ENCODE measurements at regions not wholly inside any gene's neighbourhood (a gene's known extent, or its start where the extent isn't known, plus 50 kb on each side); places are given as distances from the start of the nearest gene placed in this dataset.
"Not testable (repeated sequence)": the region's sequence is repeated elsewhere in the genome, so short reads cannot be mapped to it uniquely, and the experiment has no call there.

- peaks cover 5% of the 10 kb centered on the region for H3K4me1 ChIP-seq (ENCODE audit: control insufficient read depth, insufficient read depth, low read length)
- intact Hi-C loops (cut with DNase I), result loop anchor here (5.0 to 10.0 kb wide), 6 partner anchors 77 to 220 kb away; no protein-coding TSS in a partner anchor
- DNase-seq, result no peak
Observed at GRCh38 chr15:92805080-92805690, 94.9 kb upstream of the CHD2 start.

GRCh38 chr15:92806171-92806570, 94.0 kb upstream of the CHD2 start:
- H3K4me3 ChIP-seq (ENCODE audit: low read length); H3K9me3 ChIP-seq (ENCODE audit: control insufficient read depth, low read length); DNase-seq; ATAC-seq; H3K27ac ChIP-seq (ENCODE audit: low read length); H3K27me3 ChIP-seq (ENCODE audit: control insufficient read depth, insufficient read depth); H3K4me1 ChIP-seq (ENCODE audit: control insufficient read depth, insufficient read depth, low read length): not testable (repeated sequence)
- intact Hi-C loops (cut with DNase I), result loop anchor here (5.0 to 10.0 kb wide), 6 partner anchors 76 to 219 kb away; no protein-coding TSS in a partner anchor
- 97% methylated on average over 11 of the region's 11 CpGs for WGBS

More at GRCh38 chr15:92805080-92805690, 94.9 kb upstream of the CHD2 start:
- WGBS, result 95% methylated on average over 10 of the region's 10 CpGs
- H3K9me3 ChIP-seq (ENCODE audit: control insufficient read depth, low read length), result no peaks in the 10 kb centered on the region
- no peak overlapping the region for H3K4me3 ChIP-seq (ENCODE audit: low read length)
- no peak for ATAC-seq
- H3K27ac ChIP-seq (ENCODE audit: low read length), result no peak overlapping the region
- no peaks in the 10 kb centered on the region for H3K27me3 ChIP-seq (ENCODE audit: control insufficient read depth, insufficient read depth)

DNA sequence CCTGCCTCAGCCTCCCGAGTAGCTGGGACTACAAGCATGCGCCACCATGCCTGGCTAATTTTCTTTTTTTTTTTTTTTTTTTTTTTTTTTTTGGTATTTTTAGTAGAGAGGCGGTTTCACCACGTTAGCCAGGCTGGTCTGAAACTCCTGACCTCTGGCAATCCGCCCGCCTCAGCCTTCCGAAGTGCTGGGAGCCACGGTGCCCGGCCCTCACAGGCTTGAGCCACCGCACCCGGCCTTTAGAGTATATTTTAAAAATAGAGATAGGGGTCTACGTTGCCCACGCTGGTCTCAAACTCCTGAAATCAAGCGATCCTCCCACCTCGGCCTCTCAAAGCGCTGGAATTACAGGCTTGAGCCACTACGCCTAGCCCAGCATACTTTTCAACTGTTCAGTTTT, 93.4 kb upstream of the CHD2 start:
- Histone ChIP-seq H3K27me3 (ENCODE audit: control insufficient read depth, insufficient read depth) (no peaks in the 10 kb centered on the region), H3K9me3 (ENCODE audit: control insufficient read depth, low read length) (no peaks in the 10 kb centered on the region), H3K27ac (ENCODE audit: low read length) (no peak overlapping the region), H3K4me3 (ENCODE audit: low read length) (no peak overlapping the region), H3K4me1 (ENCODE audit: control insufficient read depth, insufficient read depth, low read length) (peaks cover 2% of the 10 kb centered on the region)
- intact Hi-C loops (cut with DNase I), result loop anchor here (5.0 to 10.0 kb wide), 6 partner anchors 76 to 218 kb away; no protein-coding TSS in a partner anchor
- WGBS, result 79% methylated on average over 17 of the region's 17 CpGs
- ATAC-seq (no peak), DNase-seq (peak in 2 of 3 donors; percentile 29 to 73)

DNA sequence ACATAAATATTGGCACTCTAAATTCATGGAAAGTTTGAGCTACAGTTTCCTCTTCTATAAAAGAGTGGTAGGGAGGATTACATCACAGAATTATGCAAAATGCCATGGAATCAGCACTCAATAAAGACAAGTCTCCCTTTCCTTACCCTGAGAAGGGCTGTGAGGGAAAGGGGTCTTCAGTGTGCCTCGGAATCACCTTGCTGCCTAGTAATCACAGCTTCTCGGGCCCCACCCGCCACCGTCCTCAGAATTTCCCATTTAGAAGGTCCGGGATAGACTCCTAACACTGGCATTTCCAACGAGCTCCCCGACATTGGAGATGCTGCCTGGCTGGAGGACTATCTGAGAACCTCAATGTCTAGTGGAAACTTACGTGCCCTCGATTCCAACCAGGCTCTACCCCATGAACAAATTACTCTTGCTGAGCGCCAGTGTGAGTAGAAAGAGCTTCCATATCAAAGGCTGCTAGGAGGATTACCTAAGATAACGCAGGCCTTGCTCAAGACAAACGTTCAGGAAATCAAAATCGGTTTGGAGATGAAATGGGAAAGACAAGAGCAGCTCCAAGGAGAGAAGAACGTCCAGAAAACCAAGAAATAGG, 92.1 kb upstream of the CHD2 start:
- no peaks in the 10 kb centered on the region for H3K9me3 ChIP-seq (ENCODE audit: control insufficient read depth, low read length)
- WGBS, result 49% methylated on average over 14 of the region's 14 CpGs
- ATAC-seq (no peak), DNase-seq (peak in 1 of 3 donors; percentile 65)
- peaks cover 2% of the 10 kb centered on the region for H3K4me1 ChIP-seq (ENCODE audit: control insufficient read depth, insufficient read depth, low read length)
- no peaks in the 10 kb centered on the region for H3K27me3 ChIP-seq (ENCODE audit: control insufficient read depth, insufficient read depth)
- H3K27ac ChIP-seq (ENCODE audit: low read length), result peak overlapping the region; percentile 96
- intact Hi-C loops (cut with DNase I), result loop anchor here (2.0 to 10.0 kb wide), 8 partner anchors 74 to 217 kb away; no protein-coding TSS in a partner anchor
- peak overlapping the region; percentile 75 for H3K4me3 ChIP-seq (ENCODE audit: low read length)

DNA sequence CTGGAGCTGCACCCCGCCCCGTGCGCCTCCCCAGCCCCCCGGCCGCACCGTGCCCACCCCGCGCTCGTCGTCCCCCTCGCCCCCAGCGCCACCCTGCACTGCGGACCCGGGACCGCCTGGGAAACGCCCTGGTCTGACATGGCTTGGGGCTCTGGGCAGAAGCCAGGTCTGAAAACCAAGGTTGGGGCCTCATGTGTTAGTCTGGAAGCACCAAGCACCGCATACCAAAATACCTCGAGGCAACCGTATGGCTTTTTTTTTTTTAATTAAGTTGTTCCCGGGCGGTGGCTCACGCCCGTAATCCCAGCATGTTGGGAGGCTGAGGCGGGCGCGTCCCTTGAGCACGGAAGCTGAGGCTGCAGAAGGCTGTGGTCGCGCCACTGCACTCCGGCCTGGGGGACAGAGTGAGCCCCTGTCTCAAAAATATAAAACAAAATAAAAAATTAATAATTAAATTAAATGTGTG, 91.5 kb upstream of the CHD2 start:
- Histone ChIP-seq H3K27ac (ENCODE audit: low read length) (peak overlapping the region; percentile 96), H3K4me3 (ENCODE audit: low read length) (peak overlapping the region; percentile 75), H3K4me1 (ENCODE audit: control insufficient read depth, insufficient read depth, low read length) (peaks cover 2% of the 10 kb centered on the region), H3K9me3 (ENCODE audit: control insufficient read depth, low read length) (no peaks in the 10 kb centered on the region), H3K27me3 (ENCODE audit: control insufficient read depth, insufficient read depth) (no peaks in the 10 kb centered on the region)
- 8% methylated on average over 30 of the region's 30 CpGs for WGBS
- intact Hi-C loops (cut with DNase I), result loop anchor here (2.0 to 10.0 kb wide), 8 partner anchors 74 to 216 kb away; no protein-coding TSS in a partner anchor
- DNase-seq, result peak in 2 of 3 donors; percentile 65 to 84
- peak; percentile 13 to 33 for ATAC-seq

GRCh38 chr15:92809064-92809879, 90.9 kb upstream of the CHD2 start:
- ATAC-seq (peak; percentile 94), DNase-seq (peak; percentile 99 to 100 (median 100))
- intact Hi-C loops (cut with DNase I), result loop anchor here (2.0 to 10.0 kb wide), 8 partner anchors 73 to 216 kb away; no protein-coding TSS in a partner anchor
- under 1% methylated on average over 80 of the region's 80 CpGs for WGBS
- Histone ChIP-seq H3K9me3 (ENCODE audit: control insufficient read depth, low read length) (no peaks in the 10 kb centered on the region), H3K27ac (ENCODE audit: low read length) (peak overlapping the region; percentile 99), H3K4me3 (ENCODE audit: low read length) (peak overlapping the region; percentile 75), H3K27me3 (ENCODE audit: control insufficient read depth, insufficient read depth) (no peaks in the 10 kb centered on the region), H3K4me1 (ENCODE audit: control insufficient read depth, insufficient read depth, low read length) (peaks cover 2% of the 10 kb centered on the region)

DNA sequence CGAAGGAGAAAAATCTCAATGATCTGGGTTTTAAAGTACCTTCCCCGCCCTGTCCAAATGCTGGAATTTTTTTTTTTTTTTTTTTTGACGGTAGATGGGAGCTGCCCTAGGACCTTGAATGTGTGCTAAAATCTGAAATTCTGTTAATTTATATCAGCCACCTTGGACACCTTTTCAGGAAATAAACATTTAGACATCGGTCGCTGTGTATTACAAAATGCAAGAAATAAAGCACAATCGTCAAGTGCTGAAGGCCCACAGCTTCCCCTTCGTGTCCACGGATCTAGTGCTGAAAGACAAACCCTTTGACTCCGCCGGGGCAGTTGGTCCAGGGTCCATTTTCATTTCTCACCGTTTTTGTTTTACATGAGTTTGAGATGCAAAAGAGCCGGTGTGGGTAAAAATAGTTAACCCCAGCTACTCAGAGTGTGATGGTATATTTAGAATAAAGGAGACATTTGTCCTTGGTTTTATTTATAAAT, 90.2 kb upstream of the CHD2 start:
- 4% methylated on average over 12 of the region's 12 CpGs for WGBS
- peak overlapping the region; percentile 63 for H3K4me3 ChIP-seq (ENCODE audit: low read length)
- peak overlapping the region; percentile 99 for H3K27ac ChIP-seq (ENCODE audit: low read length)
- DNase-seq (peak in 1 of 3 donors; percentile 48), ATAC-seq (peak; percentile 4 to 14)
- H3K4me1 ChIP-seq (ENCODE audit: control insufficient read depth, insufficient read depth, low read length), result no peaks in the 10 kb centered on the region
- H3K9me3 ChIP-seq (ENCODE audit: control insufficient read depth, low read length), result no peaks in the 10 kb centered on the region
- intact Hi-C loops (cut with DNase I), result loop anchor here (2.0 to 10.0 kb wide), 10 partner anchors 72 to 215 kb away; no protein-coding TSS in a partner anchor
- no peaks in the 10 kb centered on the region for H3K27me3 ChIP-seq (ENCODE audit: control insufficient read depth, insufficient read depth)

GRCh38 chr15:92810418-92811138, 89.5 kb upstream of the CHD2 start:
- Histone ChIP-seq H3K4me1 (ENCODE audit: control insufficient read depth, insufficient read depth, low read length) (no peaks in the 10 kb centered on the region), H3K27ac (ENCODE audit: low read length) (peak overlapping the region; percentile 91), H3K9me3 (ENCODE audit: control insufficient read depth, low read length) (no peaks in the 10 kb centered on the region), H3K4me3 (ENCODE audit: low read length) (peak overlapping the region; percentile 63), H3K27me3 (ENCODE audit: control insufficient read depth, insufficient read depth) (no peaks in the 10 kb centered on the region)
- WGBS, result 6% methylated on average over 10 of the region's 10 CpGs
- intact Hi-C loops (cut with DNase I), result loop anchor here in 2 of 4 donors (5.0 kb wide), 2 partner anchors 77 to 97 kb away; no protein-coding TSS in a partner anchor
- ATAC-seq (peak; percentile 36 to 43), DNase-seq (peak; percentile 79 to 93 (median 88))

- WGBS, result 41% methylated on average over 6 of the region's 6 CpGs
- DNase-seq (no peak), ATAC-seq (no peak)
- Histone ChIP-seq H3K27ac (ENCODE audit: low read length) (peak overlapping the region; percentile 91), H3K9me3 (ENCODE audit: control insufficient read depth, low read length) (no peaks in the 10 kb centered on the region), H3K4me3 (ENCODE audit: low read length) (peak overlapping the region; percentile 63), H3K4me1 (ENCODE audit: control insufficient read depth, insufficient read depth, low read length) (no peaks in the 10 kb centered on the region), H3K27me3 (ENCODE audit: control insufficient read depth, insufficient read depth) (no peaks in the 10 kb centered on the region)
- intact Hi-C loops (cut with DNase I), result loop anchor here in 2 of 4 donors (5.0 kb wide), 2 partner anchors 76 to 96 kb away; no protein-coding TSS in a partner anchor
Observed at GRCh38 chr15:92811148-92811913, 88.8 kb upstream of the CHD2 start.
